ENCODE measurements at regions not wholly inside any gene's neighbourhood (a gene's known extent, or its start where the extent isn't known, plus 50 kb on each side); places are given as distances from the start of the nearest gene placed in this dataset.

- TF ChIP-seq CTCF (IDR thresholded peaks at IDR 0.05; ENCODE audit: insufficient read depth, low read depth, low read length) (no peak), EZH2 (IDR thresholded peaks at IDR 0.05; ENCODE audit: insufficient read depth, low read length) (no peak)
Observed at GRCh38 chr11:29211202-29211601, 805.6 kb downstream of the KCNA4 start.
